NCI-H2227 (cell line): ENCODE measurements at regions not wholly inside any gene's neighbourhood (a gene's known extent, or its start where the extent isn't known, plus 50 kb on each side); places are given as distances from the start of the nearest gene placed in this dataset.

Source experiments
- DNase-seq: peaks from one replicate; lab custom pipeline; 2025; ENCODE audit not compliant: unreplicated experiment; lab: John Stamatoyannopoulos, UW

GRCh38 chr15:69958496-69959084 lies 139.1 kb downstream of the TLE3 start:
- DNase-seq, result no peak

DNA sequence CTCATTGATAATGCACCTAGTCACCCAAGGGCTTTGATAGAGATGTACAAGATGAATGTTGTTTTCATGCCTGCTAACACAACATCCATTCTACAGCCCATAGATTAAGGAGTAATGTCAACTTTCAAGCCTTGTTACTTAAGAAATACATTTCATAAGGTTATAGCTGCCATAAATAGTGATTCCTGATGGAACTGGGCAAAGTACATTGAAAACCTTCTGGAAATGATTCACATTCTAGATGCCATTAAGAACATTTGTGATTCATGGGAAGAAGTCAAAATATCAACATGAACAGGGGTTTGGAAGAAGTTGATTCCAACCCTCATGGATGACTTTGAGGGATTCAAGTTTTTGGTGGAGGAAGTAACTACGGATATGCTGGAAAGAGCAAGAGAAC lies 135.2 kb downstream of the TLE3 start:
- DNase-seq, result no peak

DNA sequence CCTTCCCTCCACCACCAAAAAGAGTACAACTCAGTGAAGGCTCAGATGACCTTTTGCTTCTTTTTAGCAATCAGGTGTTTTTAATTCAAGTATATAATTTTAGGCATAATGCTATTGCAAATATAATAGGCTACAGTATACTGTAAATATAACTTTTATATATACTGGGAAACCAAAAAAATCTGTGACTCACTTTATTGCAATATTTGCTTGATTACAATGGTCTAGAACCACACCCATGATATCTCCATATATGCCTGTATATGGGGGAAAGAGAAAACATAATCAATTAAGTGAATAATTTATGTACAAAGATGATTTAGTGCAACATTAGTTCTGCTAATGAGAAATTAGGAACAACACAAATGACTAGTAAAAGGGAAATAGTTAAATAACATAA lies 134.3 kb downstream of the TLE3 start:
- DNase-seq, result no peak

- DNase-seq, result no peak
Measured at GRCh38 chr15:69971771-69972170, 125.9 kb downstream of the TLE3 start.

DNA sequence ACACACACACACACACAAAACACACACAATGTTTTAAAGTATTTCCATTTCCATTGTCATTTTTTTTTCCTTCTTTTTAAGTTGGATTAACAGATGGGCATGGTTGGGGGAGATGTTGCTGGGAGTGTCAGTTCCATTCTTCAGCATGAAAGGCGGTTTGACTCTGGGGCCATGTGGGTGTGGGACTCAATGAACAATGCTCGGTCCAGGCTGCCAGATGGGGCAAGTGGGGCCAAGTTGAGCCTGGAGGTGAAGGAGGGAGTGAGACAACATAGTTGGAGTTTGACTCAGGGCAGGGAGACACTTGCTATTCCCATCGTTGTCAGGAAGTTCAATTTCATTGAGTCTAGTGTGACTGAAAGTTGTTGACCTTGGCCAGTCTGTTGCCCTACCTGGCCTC lies 125.3 kb downstream of the TLE3 start:
- DNase-seq, result no peak

GRCh38 chr15:69973102-69973714 lies 124.5 kb downstream of the TLE3 start:
- no peak for DNase-seq

GRCh38 chr15:69973880-69974279 lies 123.8 kb downstream of the TLE3 start:
- DNase-seq, result no peak

DNA sequence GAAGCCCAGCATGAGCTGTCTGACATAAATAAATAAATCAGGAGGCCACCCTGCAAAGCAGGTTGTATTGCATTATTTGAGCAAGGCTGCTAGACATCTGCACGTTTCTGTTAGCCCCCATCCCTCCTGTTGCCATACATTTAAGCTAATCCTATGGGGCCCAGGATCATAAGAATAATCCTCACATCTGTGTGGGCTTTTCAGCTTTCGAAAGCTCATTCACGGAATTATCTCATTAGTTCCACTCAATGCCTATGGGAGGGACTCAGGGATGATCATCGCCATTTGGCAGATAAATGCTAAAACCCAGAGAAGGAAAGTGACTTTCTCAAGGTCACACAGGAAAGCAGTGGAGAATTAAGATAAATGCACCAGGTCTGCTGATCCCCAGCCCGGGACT lies 123.4 kb downstream of the TLE3 start:
- DNase-seq, result no peak

DNA sequence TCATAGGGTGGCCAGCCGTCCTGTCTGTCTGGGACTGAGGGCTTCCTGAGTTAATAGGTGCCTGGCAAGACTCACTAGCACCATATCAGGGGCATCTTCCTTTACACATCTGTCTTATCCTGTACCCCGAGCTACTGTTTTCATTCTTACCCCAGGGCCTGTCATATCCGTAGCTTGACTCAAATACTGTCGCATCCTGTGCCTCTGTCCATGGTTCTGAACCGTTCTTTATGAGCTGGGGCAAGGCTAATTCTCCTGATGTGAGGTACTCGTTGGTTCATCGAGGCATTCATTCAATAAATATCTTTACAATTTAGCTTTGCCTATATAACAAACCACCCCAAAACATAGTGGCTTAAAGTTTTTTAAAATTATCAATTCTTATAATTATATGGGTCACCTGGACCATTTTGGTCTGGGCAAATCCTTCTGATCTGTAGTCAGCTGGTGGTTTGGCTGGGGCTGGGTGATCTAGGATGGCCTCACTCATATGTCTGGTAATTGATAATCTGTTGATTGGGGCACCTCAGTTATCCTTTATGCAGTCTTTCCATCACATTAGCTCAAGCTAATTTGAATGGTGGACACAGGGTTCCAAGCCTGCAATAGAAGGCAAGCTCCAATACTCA lies 121.2 kb downstream of the TLE3 start:
- no peak for DNase-seq

- DNase-seq, result no peak
Measured at GRCh38 chr15:69978603-69979002, 119.1 kb downstream of the TLE3 start.

DNA sequence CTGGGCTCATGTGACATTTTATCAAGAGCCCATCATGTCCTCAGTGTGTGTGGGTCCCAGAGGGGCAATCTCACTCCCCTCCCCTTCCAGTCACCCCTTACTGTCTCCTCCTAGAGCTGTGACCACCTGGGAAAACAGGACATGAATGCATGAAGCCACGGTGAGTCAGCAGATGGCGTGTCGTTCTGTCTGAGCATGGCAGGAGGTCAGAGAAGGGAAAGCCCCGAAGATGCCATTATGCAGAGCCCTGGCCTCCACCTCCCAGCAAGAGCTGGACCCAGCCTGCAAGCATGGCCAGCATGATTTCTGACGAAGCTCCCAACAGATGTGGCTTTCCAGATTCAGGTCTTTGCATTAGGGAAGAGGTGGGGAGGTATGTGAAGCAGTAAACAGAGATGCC lies 118.5 kb downstream of the TLE3 start:
- no peak for DNase-seq

- DNase-seq, result no peak
Measured at GRCh38 chr15:69979783-69980182, 117.9 kb downstream of the TLE3 start.

- no peak for DNase-seq
Measured at GRCh38 chr15:69980341-69981059, 117.2 kb downstream of the TLE3 start.

DNA sequence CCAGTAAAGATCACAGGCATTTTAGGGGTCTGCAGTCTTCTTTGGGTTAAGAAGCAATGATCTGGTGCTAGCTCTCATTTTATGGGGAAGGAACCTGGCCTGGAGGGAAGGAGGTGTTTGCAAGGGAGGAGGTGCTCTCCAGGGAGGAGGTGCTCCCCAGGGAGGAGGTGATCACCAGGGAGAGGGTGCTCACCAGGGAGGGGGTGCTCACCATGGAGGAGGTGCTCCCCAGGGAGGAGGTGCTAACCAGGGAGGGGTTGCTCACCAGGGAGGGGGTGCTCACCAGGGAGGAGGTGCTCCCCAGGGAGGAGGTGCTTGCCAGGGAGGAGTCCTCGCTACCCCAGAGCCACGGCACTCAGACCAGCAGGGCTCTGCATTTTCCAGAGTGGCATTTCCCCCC lies 115.7 kb downstream of the TLE3 start:
- no peak for DNase-seq

GRCh38 chr15:69983696-69984265 lies 113.9 kb downstream of the TLE3 start:
- no peak for DNase-seq

- no peak for DNase-seq
Measured at GRCh38 chr15:69987492-69988489, 109.9 kb downstream of the TLE3 start.

GRCh38 chr15:69988541-69989225 lies 109.0 kb downstream of the TLE3 start:
- no peak for DNase-seq

- no peak for DNase-seq
Measured at GRCh38 chr15:69990566-69991421, 106.9 kb downstream of the TLE3 start.

DNA sequence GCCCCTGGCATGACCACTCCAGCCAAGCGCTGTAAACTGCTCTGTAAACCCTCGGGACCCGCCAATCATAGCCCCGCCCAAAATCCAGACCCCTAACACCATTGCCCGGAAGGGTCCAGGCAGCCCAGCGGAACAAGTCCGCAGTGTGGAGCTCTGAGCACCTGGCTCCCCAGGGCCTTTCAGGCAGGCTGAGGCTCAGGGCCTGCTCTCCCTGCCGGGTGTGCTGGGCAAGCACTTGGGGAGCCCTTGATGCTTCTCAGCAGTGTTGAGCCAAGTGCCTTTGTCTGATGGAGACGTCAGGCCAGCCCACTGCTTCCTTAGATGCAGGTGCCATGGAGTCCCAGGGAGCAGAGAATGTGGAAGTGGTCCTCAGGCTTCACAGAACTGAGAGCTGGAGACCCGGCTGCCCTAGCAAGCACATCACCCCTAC lies 106.2 kb downstream of the TLE3 start:
- no peak for DNase-seq
